ENCODE measurements at regions not wholly inside any gene's neighbourhood (a gene's known extent, or its start where the extent isn't known, plus 50 kb on each side); places are given as distances from the start of the nearest gene placed in this dataset.

GRCh38 chr9:115913696-115914095 lies 239.9 kb upstream of the PAPPA start:
- DNase-seq, result no peak

GRCh38 chr9:115914291-115914690 lies 239.3 kb upstream of the PAPPA start:
- no peak for DNase-seq

- DNase-seq, result no peak
Observed at GRCh38 chr9:115921301-115921700, 232.3 kb upstream of the PAPPA start.

- no peak for DNase-seq
Observed at GRCh38 chr9:115922444-115922843, 231.1 kb upstream of the PAPPA start.

- DNase-seq, result no peak
Observed at GRCh38 chr9:115923410-115923809, 230.2 kb upstream of the PAPPA start.

GRCh38 chr9:115923903-115924668 lies 229.5 kb upstream of the PAPPA start:
- no peak for DNase-seq

- no peak for DNase-seq
Observed at GRCh38 chr9:115924669-115924987, 229.0 kb upstream of the PAPPA start.

GRCh38 chr9:115925424-115925823 lies 228.2 kb upstream of the PAPPA start:
- no peak for DNase-seq

- DNase-seq, result no peak
Observed at GRCh38 chr9:115930472-115930871, 223.1 kb upstream of the PAPPA start.

GRCh38 chr9:115938479-115938878 lies 215.1 kb upstream of the PAPPA start:
- DNase-seq, result no peak

GRCh38 chr9:115939065-115939765 lies 214.4 kb upstream of the PAPPA start:
- DNase-seq, result no peak

GRCh38 chr9:115941561-115942315 lies 211.9 kb upstream of the PAPPA start:
- DNase-seq, result no peak

- DNase-seq, result no peak
Observed at GRCh38 chr9:115943431-115944165, 210.0 kb upstream of the PAPPA start.

- DNase-seq, result no peak
Observed at GRCh38 chr9:115944166-115944948, 209.2 kb upstream of the PAPPA start.

- no peak for DNase-seq
Observed at GRCh38 chr9:115945009-115945431, 208.6 kb upstream of the PAPPA start.

- no peak for DNase-seq
Observed at GRCh38 chr9:115946530-115946929, 207.1 kb upstream of the PAPPA start.

- no peak for DNase-seq
Observed at GRCh38 chr9:115951977-115952376, 201.6 kb upstream of the PAPPA start.

- no peak for DNase-seq
Observed at GRCh38 chr9:115952430-115953292, 200.9 kb upstream of the PAPPA start.

GRCh38 chr9:115956371-115956770 lies 197.2 kb upstream of the PAPPA start:
- no peak for DNase-seq

GRCh38 chr9:115957585-115957984 lies 196.0 kb upstream of the PAPPA start:
- DNase-seq, result no peak

GRCh38 chr9:115964710-115965347 lies 188.8 kb upstream of the PAPPA start:
- no peak for DNase-seq

Data from activated naive CD4-positive, alpha-beta T cell treated with anti-CD3 and anti-CD28 coated beads, Interleukin-2, amount 50 U/mL, for 16 hours (primary cell).